ENCODE measurements at regions not wholly inside any gene's neighbourhood (a gene's known extent, or its start where the extent isn't known, plus 50 kb on each side); places are given as distances from the start of the nearest gene placed in this dataset.

- no peak for TF ChIP-seq CTCF (IDR thresholded peaks at IDR 0.05)
- no peak for TF ChIP-seq POLR2A (IDR thresholded peaks at IDR 0.05)
- no peak for TF ChIP-seq POLR2AphosphoS5 (IDR thresholded peaks at IDR 0.05)
Measured at GRCh38 chr17:5877366-5877765, 192.8 kb upstream of the WSCD1 start.

Data from prostate gland (tissue), 2 donors.